BJ (cell line): ENCODE measurements at regions not wholly inside any gene's neighbourhood (a gene's known extent, or its start where the extent isn't known, plus 50 kb on each side); places are given as distances from the start of the nearest gene placed in this dataset.

Experiments used
- CTCF ChIA-PET: fragments of 350-600 bp; formaldehyde crosslinking; extraction: SDS; loops from one replicate; lab custom pipeline; 2021; ENCODE audit warnings: antibody characterized with exemption, inconsistent platforms; lab: Yijun Ruan, JAX
- POLR2A ChIA-PET: fragments of 300-600 bp; sonication (Branson Sonifier 250); formaldehyde crosslinking; extraction: SDS; loops from one replicate; lab custom pipeline; 2021; ENCODE audit warnings: antibody characterized with exemption; lab: Charles Lee
- DNase-seq: peaks from one replicate; pipeline ENCODE4 v3.0.0-alpha.2; 2011; ENCODE audit warnings: low read depth
- H3K27me3 ChIP-seq: 2 replicates; pipeline ENCODE4 v1.6.0; 2011; ENCODE audit warnings: low read length; ENCODE audit not compliant: control insufficient read depth, insufficient read depth
- H3K36me3 ChIP-seq: 2 replicates; pipeline ENCODE4 v1.5.1; 2011; ENCODE audit warnings: low read length; ENCODE audit not compliant: control insufficient read depth, insufficient read depth
- H3K4me3 ChIP-seq: 2 replicates; pipeline ENCODE4 v1.5.1; 2011; ENCODE audit warnings: low read depth, mild to moderate bottlenecking, control low read depth, low read length
- CTCF ChIP-seq: IDR thresholded peaks from 2 replicates; pipeline ENCODE4 v1.5.1; 2011; ENCODE audit warnings: low read depth, mild to moderate bottlenecking, control low read depth, inconsistent platforms, low read length, moderate library complexity; ENCODE audit not compliant: insufficient read depth

GRCh38 chr4:144868309-144868708, 222.4 kb downstream of the HHIP start:
- Histone ChIP-seq H3K36me3 (no peaks in the 10 kb centered on the region), H3K4me3 (no peak overlapping the region), H3K27me3 (no peaks in the 10 kb centered on the region)
- DNase-seq = no peak
- no peak for TF ChIP-seq CTCF
- ChIA-PET CTCF (no interaction called here), POLR2A (no interaction called here)

GRCh38 chr4:144872508-144873225, 225.3 kb downstream of the ANAPC10 start:
- no peak for TF ChIP-seq CTCF
- POLR2A ChIA-PET = no interaction called here
- no peaks in the 10 kb centered on the region for H3K27me3 ChIP-seq
- no peak for DNase-seq
- H3K4me3 ChIP-seq = no peak overlapping the region
- CTCF ChIA-PET = no interaction called here
- no peaks in the 10 kb centered on the region for H3K36me3 ChIP-seq

GRCh38 chr4:144873226-144873990, 224.6 kb downstream of the ANAPC10 start:
- no peak for DNase-seq
- CTCF ChIA-PET = no interaction called here

GRCh38 chr4:144894573-144894972, 203.4 kb downstream of the ANAPC10 start:
- no peak for DNase-seq
- no peak for TF ChIP-seq CTCF
- ChIA-PET CTCF (no interaction called here), POLR2A (no interaction called here)
- no peak overlapping the region for H3K4me3 ChIP-seq
- H3K36me3 ChIP-seq = no peaks in the 10 kb centered on the region
- no peaks in the 10 kb centered on the region for H3K27me3 ChIP-seq

More at GRCh38 chr4:144873226-144873990, 224.6 kb downstream of the ANAPC10 start:
- no peak overlapping the region for H3K4me3 ChIP-seq
- POLR2A ChIA-PET = no interaction called here
- H3K36me3 ChIP-seq = no peaks in the 10 kb centered on the region
- H3K27me3 ChIP-seq = no peaks in the 10 kb centered on the region
- TF ChIP-seq CTCF = no peak

- TF ChIP-seq CTCF = no peak
- Histone ChIP-seq H3K36me3 (no peaks in the 10 kb centered on the region), H3K4me3 (no peak overlapping the region), H3K27me3 (no peaks in the 10 kb centered on the region)
- ChIA-PET POLR2A (no interaction called here), CTCF (no interaction called here)
- DNase-seq = no peak
Measured at GRCh38 chr4:144899393-144899792, 198.6 kb downstream of the ANAPC10 start.
